IMR-90 (cell line): ENCODE measurements at regions not wholly inside any gene's neighbourhood (a gene's known extent, or its start where the extent isn't known, plus 50 kb on each side); places are given as distances from the start of the nearest gene placed in this dataset.
"Not testable (repeated sequence)": the region's sequence is repeated elsewhere in the genome, so short reads cannot be mapped to it uniquely, and the experiment has no call there.

Experiments
- ATAC-seq: fragments of 200-7000 bp; cut with Tn5 transposase; 2 replicates; pipeline ENCODE4 v1.9.1; 2020; ENCODE audit warnings: low read depth, mild to moderate bottlenecking, moderate library complexity
- BruUV-seq: library from RNA; stranded (reverse); fragments of 400-500 nt; replicated peaks from 2 replicates; lab custom pipeline; 2021; lab: Mats Ljungman, UMichigan
- CTCF ChIA-PET: fragments of 300-600 bp; formaldehyde crosslinking; extraction: SDS; loops from one replicate; lab custom pipeline; 2021; ENCODE audit warnings: antibody characterized with exemption; lab: Yijun Ruan, JAX
- POLR2A ChIA-PET: fragments of 300-600 bp; sonication (Branson Sonifier 250); formaldehyde crosslinking; loops from one replicate; lab custom pipeline; 2022; ENCODE audit warnings: antibody characterized with exemption; ENCODE audit not compliant: unreplicated experiment; lab: Charles Lee
- DNase-seq: peaks from one replicate; pipeline ENCODE4 v3.0.0; 2013
- H2AFZ ChIP-seq: replicated peaks from 2 replicates; pipeline ENCODE3; 2013; ENCODE audit warnings: low read length, mild to moderate bottlenecking; ENCODE audit not compliant: poor library complexity
- H2AK5ac ChIP-seq: 2 replicates; pipeline ENCODE4 v1.6.1; 2013; ENCODE audit warnings: low read depth, low read length, inconsistent platforms
- H2AK9ac ChIP-seq: replicated peaks from 2 replicates; pipeline ENCODE3; 2013; ENCODE audit warnings: mild to moderate bottlenecking, low read depth, low read length, moderate library complexity; ENCODE audit not compliant: poor library complexity
- H2BK120ac ChIP-seq: 2 replicates; pipeline ENCODE4 v1.6.1; 2013; ENCODE audit warnings: low read depth, low read length, inconsistent platforms
- H2BK15ac ChIP-seq: 3 replicates; pipeline ENCODE4 v1.6.1; 2013; ENCODE audit warnings: low read depth, low read length, inconsistent platforms
- H2BK20ac ChIP-seq: 2 replicates; pipeline ENCODE4 v1.6.1; 2013; ENCODE audit warnings: low read depth, mild to moderate bottlenecking, inconsistent platforms, low read length, moderate library complexity
- H2BK5ac ChIP-seq: 2 replicates; pipeline ENCODE4 v1.6.1; 2013; ENCODE audit warnings: mild to moderate bottlenecking, low read depth, low read length, inconsistent platforms; ENCODE audit not compliant: poor library complexity, severe bottlenecking
- H3K14ac ChIP-seq: replicated peaks from 2 replicates; pipeline ENCODE4 v1.6.1; 2013; ENCODE audit warnings: low read depth, low read length, inconsistent platforms
- H3K18ac ChIP-seq: 2 replicates; pipeline ENCODE4 v1.6.1; 2013; ENCODE audit warnings: low read depth, low read length, control low read depth
- H3K23ac ChIP-seq: 2 replicates; pipeline ENCODE4 v1.6.1; 2013; ENCODE audit warnings: low read depth, low read length, inconsistent platforms
- H3K27ac ChIP-seq: 2 replicates; pipeline ENCODE4 v1.5.1; 2013; ENCODE audit warnings: mild to moderate bottlenecking, control low read depth, low read length; ENCODE audit not compliant: insufficient read depth
- H3K27me3 ChIP-seq: 2 replicates; pipeline ENCODE4 v1.6.1; 2013; ENCODE audit warnings: low read length; ENCODE audit not compliant: control insufficient read depth, insufficient read depth
- H3K36me3 ChIP-seq: 2 replicates; pipeline ENCODE4 v1.6.1; 2013; ENCODE audit warnings: low read length, mixed read lengths; ENCODE audit not compliant: control insufficient read depth, insufficient read depth
- H3K4ac ChIP-seq: 2 replicates; pipeline ENCODE4 v1.6.1; 2013; ENCODE audit warnings: low read depth, low read length, inconsistent platforms
- H3K4me1 ChIP-seq: 2 replicates; pipeline ENCODE4 v1.6.1; 2013; ENCODE audit warnings: low read length, mixed read lengths; ENCODE audit not compliant: control insufficient read depth, insufficient read depth
- H3K4me2 ChIP-seq: 2 replicates; pipeline ENCODE4 v1.6.1; 2013; ENCODE audit warnings: low read depth, mild to moderate bottlenecking, control low read depth, low read length, moderate library complexity
- H3K4me3 ChIP-seq: 2 replicates; pipeline ENCODE4 v1.5.1; 2013; ENCODE audit warnings: low read depth, mild to moderate bottlenecking, control low read depth, low read length, moderate library complexity; ENCODE audit not compliant: insufficient read depth
- H3K56ac ChIP-seq: 2 replicates; pipeline ENCODE4 v1.6.1; 2013; ENCODE audit warnings: low read length, inconsistent platforms; ENCODE audit not compliant: insufficient read depth; ENCODE audit errors: extremely low read depth
- H3K79me1 ChIP-seq, 2 experiments: 2 replicates each; pipeline ENCODE4 v1.6.1; 2013; ENCODE audit warnings: low read length in 2 of 2, inconsistent platforms in 1 of 2, low read depth in 1 of 2
- H3K9ac ChIP-seq: 2 replicates; pipeline ENCODE4 v1.6.1; 2013; ENCODE audit warnings: low read depth, low read length, control low read depth
- H3K9me1 ChIP-seq: 2 replicates; pipeline ENCODE4 v1.6.1; 2013; ENCODE audit warnings: low read length, inconsistent platforms; ENCODE audit not compliant: insufficient read depth
- H3K9me3 ChIP-seq: 2 replicates; pipeline ENCODE4 v1.6.1; 2013; ENCODE audit warnings: low read length; ENCODE audit not compliant: control insufficient read depth, insufficient read depth
- H4K20me1 ChIP-seq: 2 replicates; pipeline ENCODE4 v1.6.1; 2013; ENCODE audit warnings: low read length, inconsistent platforms; ENCODE audit not compliant: insufficient read depth
- H4K5ac ChIP-seq: 2 replicates; pipeline ENCODE4 v1.6.1; 2013; ENCODE audit warnings: mild to moderate bottlenecking, low read depth, low read length, control low read depth
- H4K8ac ChIP-seq, 2 experiments: 2 replicates each; pipeline ENCODE4 v1.6.1; 2013; ENCODE audit warnings: low read depth in 2 of 2, low read length in 2 of 2, control low read depth in 1 of 2, inconsistent platforms in 1 of 2
- H4K91ac ChIP-seq: 2 replicates; pipeline ENCODE4 v1.6.1; 2013; ENCODE audit warnings: low read depth, low read length, inconsistent platforms; ENCODE audit not compliant: insufficient read depth
- WGBS, 2 experiments: methylation state at CpG; one replicate each; pipeline versions ENCODE4 v1.1.5 to v1.1.7; 2013; ENCODE audit warnings: missing lambda C conversion rate in 2 of 2; ENCODE audit not compliant: insufficient read length in 1 of 2; ENCODE audit errors: extremely low coverage in 2 of 2; 5-methylcytosine and 5-hydroxymethylcytosine counted together
- dilution Hi-C: fragments of 300-500 bp; cut with HindIII; formaldehyde crosslinking; loops from one replicate; pipeline ENCODE4 v1.14.3; 2018; ENCODE audit warnings: low sequenced_read_pairs; ENCODE audit not compliant: unreplicated experiment
- in situ Hi-C: fragments of 300-500 bp; cut with MboI; formaldehyde crosslinking; loops from 3 replicates; pipeline ENCODE4 v1.14.3; 2019; ENCODE audit warnings: low sequenced_read_pairs, inconsistent platforms, mixed read lengths
- intact Hi-C: fragments of 100-400 bp; cut with micrococcal nuclease; formaldehyde crosslinking; loops from 2 replicates; pipeline ENCODE4 v1.10.0; 2022

DNA sequence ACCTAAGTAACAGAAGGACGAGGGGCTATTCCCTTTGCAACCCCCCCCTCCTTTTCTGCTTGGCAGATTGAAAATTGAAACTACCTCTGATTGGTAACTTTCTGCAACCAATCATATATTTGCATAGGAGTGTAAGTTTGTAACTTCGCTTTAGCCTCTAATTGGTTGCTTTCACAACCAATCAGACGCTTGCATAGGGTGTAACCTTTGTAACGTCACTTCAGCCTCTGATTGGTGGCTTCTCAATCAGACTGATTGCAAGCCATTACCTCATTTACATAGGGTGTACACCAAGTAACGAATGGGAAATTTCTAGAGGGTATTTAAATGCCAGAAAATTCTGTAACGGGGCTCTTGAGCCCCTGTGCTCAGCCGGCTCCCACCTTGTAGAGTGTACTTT is 131.9 kb upstream of the FOXD4L5 start:
- H3K9me3 ChIP-seq, BruUV-seq, H4K91ac ChIP-seq, H3K56ac ChIP-seq, H3K9me1 ChIP-seq, dilution Hi-C loops, H3K18ac ChIP-seq, DNase-seq, H4K8ac ChIP-seq, H2AK5ac ChIP-seq, H2BK20ac ChIP-seq, CTCF ChIA-PET, H3K9ac ChIP-seq, H4K5ac ChIP-seq, H2BK5ac ChIP-seq, H3K27ac ChIP-seq, ATAC-seq, H3K4me2 ChIP-seq, intact Hi-C loops, H2AK9ac ChIP-seq, H3K79me1 ChIP-seq, H3K4me3 ChIP-seq, H4K20me1 ChIP-seq, H2BK15ac ChIP-seq, H3K4ac ChIP-seq, H3K36me3 ChIP-seq, in situ Hi-C loops, H3K14ac ChIP-seq, H3K27me3 ChIP-seq, H2AFZ ChIP-seq, POLR2A ChIA-PET, H2BK120ac ChIP-seq, H3K4me1 ChIP-seq, H3K23ac ChIP-seq: not testable (repeated sequence)
- no CpG with 5 or more reads among the region's 7 CpGs for WGBS, 2 experiments

DNA sequence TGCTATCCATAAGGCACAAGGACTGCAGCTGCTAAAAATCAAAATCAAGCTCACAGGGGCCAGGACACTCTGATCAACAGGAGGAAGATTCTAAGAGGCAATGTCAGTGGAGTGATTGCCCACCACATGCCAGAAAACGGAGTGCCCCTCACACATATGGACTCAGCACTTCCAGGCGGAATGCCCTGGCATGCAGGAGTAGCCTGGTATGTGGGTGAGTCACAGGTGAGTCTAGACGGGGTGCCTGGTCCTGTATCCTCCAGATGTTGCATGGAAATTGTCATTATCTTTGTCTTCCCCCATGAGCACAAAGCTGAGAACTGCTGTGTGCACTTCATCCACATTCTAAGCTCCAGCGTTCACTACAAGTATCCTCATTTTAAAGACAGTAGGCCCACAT is 129.2 kb upstream of the FOXD4L5 start:
- H2AK9ac ChIP-seq, H2BK5ac ChIP-seq, H3K9ac ChIP-seq, DNase-seq, dilution Hi-C loops, intact Hi-C loops, H3K18ac ChIP-seq, H3K27ac ChIP-seq, in situ Hi-C loops, H3K4me3 ChIP-seq, CTCF ChIA-PET, H3K36me3 ChIP-seq, H2BK20ac ChIP-seq, H3K4me2 ChIP-seq, ATAC-seq, H4K20me1 ChIP-seq, H3K79me1 ChIP-seq, H3K4ac ChIP-seq, H4K91ac ChIP-seq, H2AFZ ChIP-seq, H3K4me1 ChIP-seq, BruUV-seq, H3K9me1 ChIP-seq, H2BK120ac ChIP-seq, H2BK15ac ChIP-seq, H3K14ac ChIP-seq, H4K5ac ChIP-seq, H3K23ac ChIP-seq, H3K27me3 ChIP-seq, H3K56ac ChIP-seq, H2AK5ac ChIP-seq, H4K8ac ChIP-seq, POLR2A ChIA-PET: not testable (repeated sequence)
- H3K9me3 ChIP-seq: peaks cover 13% of the 10 kb centered on the region
- 33% methylated on average over 1 of the region's 4 CpGs; no CpG with 5 or more reads in 1 of the 2 experiments for WGBS, 2 experiments
